ENCODE measurements at regions not wholly inside any gene's neighbourhood (a gene's known extent, or its start where the extent isn't known, plus 50 kb on each side); places are given as distances from the start of the nearest gene placed in this dataset.

- H3K4me1 ChIP-seq: no peaks in the 10 kb centered on the region
- H3K27ac ChIP-seq: no peak overlapping the region
- intact Hi-C loops (cut with DNase I; ENCODE audit: low total_unique reads): no loop called here
- 91 to 100% (median 94%) methylated on average over 1 of the region's 1 CpG for WGBS, 5 donors
- H3K27me3 ChIP-seq: no peaks in the 10 kb centered on the region
- peaks cover 0 to 3% (median 0%) of the 10 kb centered on the region in 4 donors for H3K9me3 ChIP-seq
- no peak for DNase-seq
- no peaks in the 10 kb centered on the region for H3K36me3 ChIP-seq
- TF ChIP-seq CTCF (IDR thresholded peaks at IDR 0.05): no peak
- no peak for TF ChIP-seq POLR2AphosphoS5 (IDR thresholded peaks at IDR 0.05)
- H3K4me3 ChIP-seq: no peak overlapping the region
Observed at GRCh38 chr5:89371646-89372045, 488.7 kb upstream of the MEF2C start.

- 58 to 82% (median 64%) methylated on average over 3 of the region's 3 CpGs for WGBS, 5 donors
- intact Hi-C loops (cut with DNase I; ENCODE audit: low total_unique reads): no loop called here
- TF ChIP-seq EP300 (IDR thresholded peaks at IDR 0.05): no peak
- Histone ChIP-seq H3K27ac (no peak overlapping the region), H3K4me1 (no peaks in the 10 kb centered on the region), H3K9me3 (no peaks in the 10 kb centered on the region), H3K27me3 (no peaks in the 10 kb centered on the region), H3K4me3 (no peak overlapping the region), H3K36me3 (no peaks in the 10 kb centered on the region)
- no peak for DNase-seq
Observed at GRCh38 chr5:89359046-89359445, 476.1 kb upstream of the MEF2C start.

GRCh38 chr5:89353837-89354551, 471.0 kb upstream of the MEF2C start:
- Histone ChIP-seq H3K4me1 (no peaks in the 10 kb centered on the region), H3K36me3 (no peaks in the 10 kb centered on the region), H3K27ac (no peak overlapping the region), H3K9me3 (no peaks in the 10 kb centered on the region), H3K4me3 (no peak overlapping the region), H3K27me3 (no peaks in the 10 kb centered on the region)
- 37 to 65% (median 57%) methylated on average over 1 of the region's 1 CpG for WGBS, 5 donors
- no peak for DNase-seq
- intact Hi-C loops (cut with DNase I; ENCODE audit: low total_unique reads): no loop called here
- no peak for TF ChIP-seq POLR2A (IDR thresholded peaks at IDR 0.05)
- TF ChIP-seq CTCF (IDR thresholded peaks at IDR 0.05): no peak
- no peak for TF ChIP-seq EP300 (IDR thresholded peaks at IDR 0.05)
- no peak for TF ChIP-seq POLR2AphosphoS5 (IDR thresholded peaks at IDR 0.05)

GRCh38 chr5:89351975-89352374, 469.0 kb upstream of the MEF2C start:
- no peaks in the 10 kb centered on the region for H3K27me3 ChIP-seq
- intact Hi-C loops (cut with DNase I; ENCODE audit: low total_unique reads): no loop called here
- no peaks in the 10 kb centered on the region for H3K9me3 ChIP-seq
- no peak for DNase-seq
- H3K4me1 ChIP-seq: no peaks in the 10 kb centered on the region
- H3K27ac ChIP-seq: no peak overlapping the region
- no peak overlapping the region for H3K4me3 ChIP-seq
- no peaks in the 10 kb centered on the region for H3K36me3 ChIP-seq
- TF ChIP-seq POLR2AphosphoS5 (IDR thresholded peaks at IDR 0.05): no peak

GRCh38 chr5:89351222-89351621, 468.2 kb upstream of the MEF2C start:
- intact Hi-C loops (cut with DNase I; ENCODE audit: low total_unique reads): no loop called here
- WGBS, 5 donors: 63 to 77% (median 70%) methylated on average over 4 of the region's 4 CpGs

GRCh38 chr5:89350684-89351083, 467.7 kb upstream of the MEF2C start:
- TF ChIP-seq EP300 (IDR thresholded peaks at IDR 0.05) (no peak), POLR2A (IDR thresholded peaks at IDR 0.05) (no peak), POLR2AphosphoS5 (IDR thresholded peaks at IDR 0.05) (no peak), CTCF (IDR thresholded peaks at IDR 0.05) (no peak)
- intact Hi-C loops (cut with DNase I; ENCODE audit: low total_unique reads): no loop called here
- no peak for DNase-seq
- no peak overlapping the region for H3K27ac ChIP-seq
- H3K4me1 ChIP-seq: no peaks in the 10 kb centered on the region
- H3K9me3 ChIP-seq: no peaks in the 10 kb centered on the region
- no peaks in the 10 kb centered on the region for H3K27me3 ChIP-seq
- H3K4me3 ChIP-seq: no peak overlapping the region
- no peaks in the 10 kb centered on the region for H3K36me3 ChIP-seq

More at GRCh38 chr5:89351222-89351621, 468.2 kb upstream of the MEF2C start:
- H3K4me3 ChIP-seq: no peak overlapping the region
- DNase-seq: no peak
- no peak for TF ChIP-seq EP300 (IDR thresholded peaks at IDR 0.05)
- no peak for TF ChIP-seq POLR2AphosphoS5 (IDR thresholded peaks at IDR 0.05)
- no peak for TF ChIP-seq POLR2A (IDR thresholded peaks at IDR 0.05)
- H3K27me3 ChIP-seq: no peaks in the 10 kb centered on the region
- no peak overlapping the region for H3K27ac ChIP-seq
- H3K9me3 ChIP-seq: no peaks in the 10 kb centered on the region
- no peaks in the 10 kb centered on the region for H3K4me1 ChIP-seq
- H3K36me3 ChIP-seq: no peaks in the 10 kb centered on the region

Measured in stomach (tissue), 8 donors.